HG02981 (cell line): ENCODE measurements at regions not wholly inside any gene's neighbourhood (a gene's known extent, or its start where the extent isn't known, plus 50 kb on each side); places are given as distances from the start of the nearest gene placed in this dataset.
"Not testable (repeated sequence)": the region's sequence is repeated elsewhere in the genome, so short reads cannot be mapped to it uniquely, and the experiment has no call there.

Experiments
- ATAC-seq: cut with Tn5 transposase; IDR thresholded peaks from one replicate; pipeline ENCODE4 v1.9.1; 2021; ENCODE audit warnings: mild to moderate bottlenecking, moderate library complexity; ENCODE audit not compliant: unreplicated experiment

- no peak for ATAC-seq
These were observed 179.6 kb upstream of the EDNRB start for GRCh38 chr13:78098249-78098648.

DNA sequence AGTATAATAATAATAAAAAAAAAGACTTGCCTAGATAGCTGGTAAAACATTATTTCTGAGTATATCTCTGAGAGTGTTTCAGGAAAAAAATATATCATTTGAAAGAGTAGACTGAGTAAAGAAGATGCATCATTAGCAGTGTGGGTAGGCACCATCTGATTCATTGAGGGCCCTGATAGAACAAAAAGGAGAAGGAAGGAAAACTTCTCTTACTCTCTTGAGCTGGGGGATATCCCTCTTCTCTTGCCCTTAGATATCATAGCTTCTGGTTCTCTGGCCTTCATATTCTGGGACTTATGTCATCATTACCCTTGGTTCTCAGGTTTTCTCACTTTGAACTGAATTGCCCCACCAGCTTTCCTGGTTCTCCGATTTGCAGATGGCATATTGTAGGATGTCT is 177.6 kb upstream of the EDNRB start:
- ATAC-seq: no peak

- no peak for ATAC-seq
These were observed 169.5 kb upstream of the EDNRB start for GRCh38 chr13:78087966-78088678.

DNA sequence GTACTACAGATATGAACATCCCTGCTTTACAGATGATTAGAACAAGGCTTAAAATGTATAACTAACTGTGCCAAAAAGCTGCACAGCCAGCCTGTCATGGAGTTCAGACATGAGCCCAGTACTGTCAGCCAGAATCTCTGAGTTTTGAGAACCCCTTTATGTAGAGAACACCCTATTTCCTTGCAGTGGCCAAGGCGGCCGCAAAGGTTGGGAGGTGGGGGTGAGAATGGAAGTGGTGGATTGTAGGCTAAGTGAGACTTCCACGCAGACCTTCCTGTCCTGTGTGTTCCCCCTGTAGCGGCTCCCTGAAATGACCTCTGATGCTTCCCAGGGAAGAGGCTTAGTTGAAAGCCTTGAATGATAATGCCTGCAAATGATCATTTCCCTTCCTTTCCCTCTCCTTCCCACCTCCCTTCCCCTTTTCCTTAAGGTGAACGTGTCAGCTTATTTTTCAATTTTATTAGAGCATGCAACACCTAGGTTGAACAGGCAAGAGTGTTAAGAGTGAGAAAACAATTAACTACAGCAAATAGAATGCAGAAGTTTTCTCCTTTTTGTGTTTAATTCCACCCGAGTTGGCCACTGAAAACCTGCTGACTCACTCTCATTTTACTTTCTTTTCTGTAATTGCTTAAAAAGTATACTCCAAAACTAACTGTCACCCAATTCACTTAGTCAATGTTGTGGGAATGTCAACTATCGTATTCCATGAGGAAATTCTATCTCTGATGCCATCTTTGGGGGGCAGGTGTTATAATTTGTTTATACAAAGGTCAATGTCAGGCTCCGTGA is 167.0 kb upstream of the EDNRB start:
- ATAC-seq: no peak

DNA sequence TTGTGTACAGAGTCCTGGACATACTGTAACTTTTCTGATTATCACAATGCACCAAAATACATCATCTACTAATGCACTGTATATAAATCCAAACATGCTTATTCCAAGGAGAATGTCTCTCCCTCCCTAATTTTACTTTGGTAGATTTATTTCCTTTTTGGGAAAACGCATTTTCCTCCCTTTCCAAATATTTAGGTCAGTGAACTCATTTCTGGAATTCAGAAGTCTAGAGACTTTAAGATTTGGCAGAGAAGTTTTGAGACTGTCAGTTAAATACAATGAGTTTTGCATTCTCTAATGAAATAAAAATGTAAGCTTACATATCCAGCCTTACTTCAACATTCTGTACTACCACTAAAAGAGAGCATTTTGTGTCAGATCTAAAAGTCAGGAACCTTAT is 165.8 kb upstream of the EDNRB start:
- ATAC-seq: no peak

GRCh38 chr13:78078168-78078567 is 159.5 kb upstream of the EDNRB start:
- no peak for ATAC-seq

DNA sequence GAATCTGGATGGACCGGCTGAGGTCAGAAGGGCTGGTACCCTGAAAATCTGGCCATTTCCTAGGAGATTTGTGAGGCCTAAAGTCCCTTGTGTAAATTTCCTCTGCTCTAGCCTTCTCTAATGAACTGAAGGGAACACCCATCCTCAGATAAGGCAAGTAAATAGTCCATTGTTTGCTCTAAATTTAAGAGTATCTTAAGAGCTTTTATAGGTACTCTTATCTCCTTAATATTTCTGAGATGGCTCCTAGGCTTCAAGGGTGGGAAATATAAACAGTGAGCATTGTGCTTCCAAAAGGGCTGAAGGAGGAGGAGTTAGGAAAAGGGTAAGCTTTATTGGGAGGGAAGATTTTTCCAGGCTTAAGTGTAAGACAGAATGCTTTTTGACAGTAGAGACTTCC is 148.7 kb upstream of the EDNRB start:
- no peak for ATAC-seq

DNA sequence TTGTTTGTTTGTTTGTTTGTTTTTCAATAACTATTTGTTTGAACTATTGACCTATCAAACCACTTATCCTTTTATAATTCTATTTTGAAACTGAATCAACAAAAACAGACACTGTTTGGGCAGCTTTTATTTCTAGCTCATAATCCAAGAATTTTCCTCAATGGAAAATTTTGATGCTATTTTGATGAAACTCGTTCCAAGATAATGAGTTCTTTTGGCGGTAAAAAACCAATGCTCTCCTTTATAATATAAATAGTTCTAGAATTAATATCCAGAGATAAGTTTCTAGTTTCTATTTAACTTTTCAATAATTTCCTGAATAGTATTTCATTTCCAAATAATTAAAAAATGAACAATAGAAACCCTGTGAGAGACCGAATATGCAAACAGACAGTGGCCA is 146.5 kb upstream of the EDNRB start:
- no peak for ATAC-seq

DNA sequence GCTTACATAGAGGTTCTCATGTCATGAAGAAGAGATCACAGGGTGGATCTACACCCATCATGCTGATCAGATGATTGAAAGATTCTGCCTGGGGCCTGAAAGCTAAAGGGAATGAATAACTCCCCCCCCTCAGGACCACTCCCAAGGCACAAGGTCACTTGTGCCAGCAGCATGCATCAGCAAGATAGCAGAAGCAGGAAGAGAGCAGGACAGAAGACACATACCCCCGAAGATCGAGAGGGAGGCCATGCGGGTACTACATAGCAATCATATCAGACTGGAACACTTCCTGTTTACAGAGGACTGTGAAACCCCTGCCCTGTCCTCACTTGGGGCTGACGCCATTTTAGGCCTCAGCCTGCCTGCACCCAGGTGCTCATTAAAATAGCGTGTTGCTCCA is 143.2 kb upstream of the EDNRB start:
- no peak for ATAC-seq

- ATAC-seq: no peak
These were observed 142.3 kb upstream of the EDNRB start for GRCh38 chr13:78060966-78061365.

DNA sequence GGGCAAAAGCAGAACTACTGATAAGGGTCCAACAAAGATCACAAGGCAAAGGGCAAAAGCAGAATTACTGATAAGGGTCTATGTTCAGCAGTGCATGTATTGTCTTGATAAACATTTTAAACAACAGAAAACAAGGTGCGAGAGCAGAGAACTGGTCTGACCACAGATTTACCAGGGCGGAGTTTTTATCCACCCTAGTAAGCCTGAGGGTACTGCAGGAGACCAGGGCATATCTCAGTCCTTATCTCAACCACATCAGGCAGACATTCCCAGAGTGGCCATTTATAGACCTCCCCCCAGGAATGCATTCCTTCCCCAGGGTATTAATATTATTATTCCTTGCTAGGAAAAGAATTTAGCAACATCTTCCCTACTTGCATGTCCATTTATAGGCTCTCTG is 138.2 kb upstream of the EDNRB start:
- ATAC-seq: not testable (repeated sequence)

DNA sequence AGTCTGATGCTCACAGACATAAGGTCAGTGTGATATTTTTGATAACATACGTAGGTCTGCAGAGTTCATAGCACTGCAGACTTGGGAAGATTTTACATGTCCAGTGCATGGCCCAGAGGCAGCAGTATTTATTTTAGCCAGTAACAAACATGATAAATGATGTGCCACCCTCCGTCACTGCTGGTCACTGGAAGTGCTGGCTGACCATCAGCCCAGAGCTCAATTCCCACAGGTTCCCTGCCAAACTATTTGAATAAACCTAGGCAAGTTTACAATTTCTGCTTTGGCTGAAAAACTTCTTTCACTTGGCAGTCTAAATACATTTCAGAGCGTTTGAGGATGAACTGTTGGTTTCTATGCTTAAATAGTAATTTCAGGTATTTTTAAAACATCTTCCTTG is 135.5 kb upstream of the EDNRB start:
- no peak for ATAC-seq

DNA sequence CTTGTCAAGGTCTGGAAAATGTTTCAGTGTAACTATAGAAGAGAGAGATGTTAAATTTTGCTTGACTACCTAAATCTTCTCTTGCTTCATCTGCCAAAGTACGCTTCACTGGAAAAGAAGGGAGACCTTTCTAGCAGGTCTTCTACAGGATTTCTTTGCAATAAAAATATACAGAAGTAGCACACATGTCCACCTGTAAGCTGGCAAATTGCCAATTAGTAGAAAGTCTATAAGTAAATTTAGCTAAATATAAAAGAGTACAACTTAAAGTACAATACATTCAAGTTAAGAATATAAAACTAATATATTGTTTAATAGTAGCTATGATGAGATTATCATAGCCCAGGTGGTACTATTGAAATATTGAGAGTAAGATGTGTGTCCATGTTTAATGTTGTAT is 128.5 kb upstream of the EDNRB start:
- ATAC-seq: no peak

DNA sequence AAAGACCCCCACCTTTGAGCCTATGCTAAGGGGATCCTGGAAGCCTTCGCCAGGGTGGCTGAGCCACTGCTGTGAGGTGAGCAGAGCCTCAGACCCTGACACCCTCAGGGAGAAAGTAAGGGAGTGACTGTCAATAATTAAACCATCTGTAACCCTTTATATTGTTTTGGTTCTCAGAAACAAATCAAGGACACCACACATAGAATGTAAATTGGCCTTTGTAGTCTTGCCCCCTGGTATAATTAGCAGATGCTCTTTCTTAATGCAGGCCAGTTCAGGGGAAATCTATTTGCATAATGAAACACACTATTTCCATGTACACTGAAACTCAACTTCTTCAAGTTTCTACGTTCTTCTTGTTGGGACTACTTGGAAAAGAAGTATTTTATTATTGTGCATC is 127.7 kb upstream of the EDNRB start:
- ATAC-seq: peak; percentile 94

- ATAC-seq: peak; percentile 28
These were observed 127.3 kb upstream of the EDNRB start for GRCh38 chr13:78045916-78046315.

- not testable (repeated sequence) for ATAC-seq
These were observed 122.7 kb upstream of the EDNRB start for GRCh38 chr13:78041366-78041765.

DNA sequence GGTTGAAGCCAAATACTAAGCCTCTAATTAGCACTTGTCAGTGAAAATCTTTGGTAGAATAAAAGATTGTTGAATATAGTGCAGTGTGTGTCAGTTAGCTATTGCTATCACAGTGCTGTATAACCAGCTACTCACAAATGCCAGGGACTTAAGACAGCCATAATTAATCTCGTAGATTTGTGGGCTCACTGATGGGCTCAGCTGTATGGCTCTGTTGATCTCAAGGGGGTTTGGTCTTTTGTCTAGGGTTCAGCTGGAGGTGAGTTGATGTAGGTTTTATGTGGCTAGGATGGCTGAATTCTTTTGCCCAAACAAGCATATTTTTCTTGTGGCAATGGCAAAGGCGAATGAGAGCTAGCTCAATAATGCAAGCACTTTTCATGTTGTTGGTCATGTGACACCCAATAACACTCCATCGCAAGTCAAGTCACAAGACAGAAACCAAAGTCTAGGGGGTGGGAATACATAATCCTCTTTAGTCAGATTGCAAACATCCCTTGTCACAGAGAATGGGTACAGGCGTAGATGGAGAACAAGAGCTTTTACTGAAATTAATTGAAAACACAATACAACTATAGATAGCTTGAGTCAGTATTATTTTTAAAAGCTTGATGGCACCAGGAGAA is 121.7 kb upstream of the EDNRB start:
- no peak for ATAC-seq

DNA sequence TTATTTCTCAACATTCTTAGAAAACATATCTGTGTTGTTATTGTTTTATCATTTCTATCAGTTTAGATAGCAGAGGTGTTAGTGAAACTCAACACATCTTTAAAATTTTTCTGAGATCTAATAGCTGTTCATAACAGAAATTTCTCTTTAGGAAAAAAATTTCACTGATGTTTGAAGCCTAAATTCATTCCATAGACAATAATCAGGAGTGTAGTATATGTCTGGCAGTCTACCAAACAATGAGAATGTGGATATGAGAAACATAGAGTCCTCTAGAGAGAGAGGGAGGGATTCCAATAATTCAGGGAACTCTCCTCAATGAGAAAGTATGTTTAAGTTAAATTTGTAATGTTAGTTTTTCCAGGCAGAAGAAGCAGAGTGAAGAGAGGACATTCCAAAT is 118.2 kb upstream of the EDNRB start:
- no peak for ATAC-seq

GRCh38 chr13:78035500-78035899 is 116.9 kb upstream of the EDNRB start:
- no peak for ATAC-seq

DNA sequence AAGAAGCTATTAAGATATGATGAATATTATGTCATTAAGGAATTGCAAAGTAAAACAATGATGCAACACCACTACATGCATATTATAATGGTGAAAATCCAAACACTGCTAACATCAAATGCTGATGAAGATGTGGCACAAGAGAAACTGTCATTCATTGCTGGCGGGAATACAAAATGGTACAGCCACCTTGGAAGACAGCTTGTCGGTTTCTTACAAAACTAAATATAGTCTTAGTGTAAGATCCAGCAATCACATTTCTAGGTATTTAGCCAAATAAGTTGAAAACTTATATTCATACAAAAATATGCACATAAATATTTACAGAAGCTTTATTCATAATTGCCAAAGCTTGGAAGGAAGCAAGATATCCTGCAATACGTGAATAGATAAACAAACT is 114.9 kb upstream of the EDNRB start:
- no peak for ATAC-seq

DNA sequence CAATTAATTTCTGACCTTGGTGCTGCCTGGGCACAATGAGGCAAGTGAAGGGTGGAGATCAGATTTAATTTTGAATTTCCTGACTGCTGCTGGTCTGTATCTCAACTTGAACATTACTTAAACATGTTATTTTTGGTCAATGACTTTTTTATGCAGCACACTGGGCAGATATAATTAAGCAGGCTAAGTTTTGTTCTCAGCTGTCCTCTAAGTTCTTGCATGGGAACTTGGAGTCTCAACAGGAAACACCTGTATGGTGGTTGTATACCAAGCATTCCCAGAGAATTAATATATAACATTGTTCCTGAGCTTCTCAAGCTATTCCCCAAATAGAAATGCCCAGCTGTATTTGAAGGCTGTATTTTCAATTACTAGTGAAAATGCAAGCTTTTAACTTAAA is 113.5 kb upstream of the EDNRB start:
- ATAC-seq: no peak

GRCh38 chr13:78030341-78030896 is 111.8 kb upstream of the EDNRB start:
- ATAC-seq: no peak
